IMR-90 (cell line): ENCODE measurements at regions not wholly inside any gene's neighbourhood (a gene's known extent, or its start where the extent isn't known, plus 50 kb on each side); places are given as distances from the start of the nearest gene placed in this dataset.

Experiments
- ATAC-seq: fragments of 200-7000 bp; cut with Tn5 transposase; 2 replicates; pipeline ENCODE4 v1.9.1; 2020; ENCODE audit warnings: low read depth, mild to moderate bottlenecking, moderate library complexity
- BruUV-seq: library from RNA; stranded (reverse); fragments of 400-500 nt; replicated peaks from 2 replicates; lab custom pipeline; 2021; lab: Mats Ljungman, UMichigan
- CTCF ChIA-PET: fragments of 300-600 bp; formaldehyde crosslinking; extraction: SDS; loops from one replicate; lab custom pipeline; 2021; ENCODE audit warnings: antibody characterized with exemption; lab: Yijun Ruan, JAX
- POLR2A ChIA-PET: fragments of 300-600 bp; sonication (Branson Sonifier 250); formaldehyde crosslinking; loops from one replicate; lab custom pipeline; 2022; ENCODE audit warnings: antibody characterized with exemption; ENCODE audit not compliant: unreplicated experiment; lab: Charles Lee
- DNase-seq: peaks from one replicate; pipeline ENCODE4 v3.0.0; 2013
- H2AFZ ChIP-seq: replicated peaks from 2 replicates; pipeline ENCODE3; 2013; ENCODE audit warnings: low read length, mild to moderate bottlenecking; ENCODE audit not compliant: poor library complexity
- H2AK5ac ChIP-seq: 2 replicates; pipeline ENCODE4 v1.6.1; 2013; ENCODE audit warnings: low read depth, low read length, inconsistent platforms
- H2AK9ac ChIP-seq: replicated peaks from 2 replicates; pipeline ENCODE3; 2013; ENCODE audit warnings: mild to moderate bottlenecking, low read depth, low read length, moderate library complexity; ENCODE audit not compliant: poor library complexity
- H2BK120ac ChIP-seq: 2 replicates; pipeline ENCODE4 v1.6.1; 2013; ENCODE audit warnings: low read depth, low read length, inconsistent platforms
- H2BK15ac ChIP-seq: 3 replicates; pipeline ENCODE4 v1.6.1; 2013; ENCODE audit warnings: low read depth, low read length, inconsistent platforms
- H2BK20ac ChIP-seq: 2 replicates; pipeline ENCODE4 v1.6.1; 2013; ENCODE audit warnings: low read depth, mild to moderate bottlenecking, inconsistent platforms, low read length, moderate library complexity
- H2BK5ac ChIP-seq: 2 replicates; pipeline ENCODE4 v1.6.1; 2013; ENCODE audit warnings: mild to moderate bottlenecking, low read depth, low read length, inconsistent platforms; ENCODE audit not compliant: poor library complexity, severe bottlenecking
- H3K14ac ChIP-seq: replicated peaks from 2 replicates; pipeline ENCODE4 v1.6.1; 2013; ENCODE audit warnings: low read depth, low read length, inconsistent platforms
- H3K18ac ChIP-seq: 2 replicates; pipeline ENCODE4 v1.6.1; 2013; ENCODE audit warnings: low read depth, low read length, control low read depth
- H3K23ac ChIP-seq: 2 replicates; pipeline ENCODE4 v1.6.1; 2013; ENCODE audit warnings: low read depth, low read length, inconsistent platforms
- H3K27ac ChIP-seq: 2 replicates; pipeline ENCODE4 v1.5.1; 2013; ENCODE audit warnings: mild to moderate bottlenecking, control low read depth, low read length; ENCODE audit not compliant: insufficient read depth
- H3K27me3 ChIP-seq: 2 replicates; pipeline ENCODE4 v1.6.1; 2013; ENCODE audit warnings: low read length; ENCODE audit not compliant: control insufficient read depth, insufficient read depth
- H3K36me3 ChIP-seq: 2 replicates; pipeline ENCODE4 v1.6.1; 2013; ENCODE audit warnings: low read length, mixed read lengths; ENCODE audit not compliant: control insufficient read depth, insufficient read depth
- H3K4ac ChIP-seq: 2 replicates; pipeline ENCODE4 v1.6.1; 2013; ENCODE audit warnings: low read depth, low read length, inconsistent platforms
- H3K4me1 ChIP-seq: 2 replicates; pipeline ENCODE4 v1.6.1; 2013; ENCODE audit warnings: low read length, mixed read lengths; ENCODE audit not compliant: control insufficient read depth, insufficient read depth
- H3K4me2 ChIP-seq: 2 replicates; pipeline ENCODE4 v1.6.1; 2013; ENCODE audit warnings: low read depth, mild to moderate bottlenecking, control low read depth, low read length, moderate library complexity
- H3K4me3 ChIP-seq: 2 replicates; pipeline ENCODE4 v1.5.1; 2013; ENCODE audit warnings: low read depth, mild to moderate bottlenecking, control low read depth, low read length, moderate library complexity; ENCODE audit not compliant: insufficient read depth
- H3K56ac ChIP-seq: 2 replicates; pipeline ENCODE4 v1.6.1; 2013; ENCODE audit warnings: low read length, inconsistent platforms; ENCODE audit not compliant: insufficient read depth; ENCODE audit errors: extremely low read depth
- H3K79me1 ChIP-seq, 2 experiments: 2 replicates each; pipeline ENCODE4 v1.6.1; 2013; ENCODE audit warnings: low read length in 2 of 2, inconsistent platforms in 1 of 2, low read depth in 1 of 2
- H3K9ac ChIP-seq: 2 replicates; pipeline ENCODE4 v1.6.1; 2013; ENCODE audit warnings: low read depth, low read length, control low read depth
- H3K9me1 ChIP-seq: 2 replicates; pipeline ENCODE4 v1.6.1; 2013; ENCODE audit warnings: low read length, inconsistent platforms; ENCODE audit not compliant: insufficient read depth
- H3K9me3 ChIP-seq: 2 replicates; pipeline ENCODE4 v1.6.1; 2013; ENCODE audit warnings: low read length; ENCODE audit not compliant: control insufficient read depth, insufficient read depth
- H4K20me1 ChIP-seq: 2 replicates; pipeline ENCODE4 v1.6.1; 2013; ENCODE audit warnings: low read length, inconsistent platforms; ENCODE audit not compliant: insufficient read depth
- H4K5ac ChIP-seq: 2 replicates; pipeline ENCODE4 v1.6.1; 2013; ENCODE audit warnings: mild to moderate bottlenecking, low read depth, low read length, control low read depth
- H4K8ac ChIP-seq, 2 experiments: 2 replicates each; pipeline ENCODE4 v1.6.1; 2013; ENCODE audit warnings: low read depth in 2 of 2, low read length in 2 of 2, control low read depth in 1 of 2, inconsistent platforms in 1 of 2
- H4K91ac ChIP-seq: 2 replicates; pipeline ENCODE4 v1.6.1; 2013; ENCODE audit warnings: low read depth, low read length, inconsistent platforms; ENCODE audit not compliant: insufficient read depth
- BHLHE40 ChIP-seq: fragments of 150-350 bp; IDR thresholded peaks from 2 replicates; pipeline ENCODE4 v1.6.1; 2016; ENCODE audit warnings: mild to moderate bottlenecking, low read depth, low read length
- CEBPB ChIP-seq: IDR thresholded peaks from 2 replicates; pipeline ENCODE4 v1.6.1; 2012; ENCODE audit warnings: low read depth, low read length, improper control_type of control experiment
- CHD1 ChIP-seq: IDR thresholded peaks from 2 replicates; pipeline ENCODE4 v1.6.1; 2012; ENCODE audit warnings: low read depth, low read length, improper control_type of control experiment
- FOS ChIP-seq: fragments of 150-350 bp; IDR thresholded peaks from 2 replicates; pipeline ENCODE4 v1.6.1; 2016; ENCODE audit warnings: low read depth, low read length
- MAFK ChIP-seq: IDR thresholded peaks from 2 replicates; pipeline ENCODE4 v1.6.1; 2012; ENCODE audit warnings: low read depth, low read length, improper control_type of control experiment
- MAZ ChIP-seq: IDR thresholded peaks from 2 replicates; pipeline ENCODE4 v1.6.1; 2012; ENCODE audit warnings: low read depth, mild to moderate bottlenecking, low read length, improper control_type of control experiment, moderate library complexity, borderline replicate concordance
- MXI1 ChIP-seq: IDR thresholded peaks from 2 replicates; pipeline ENCODE4 v1.6.1; 2012; ENCODE audit warnings: low read depth, mild to moderate bottlenecking, low read length, moderate library complexity, borderline replicate concordance
- NFE2L2 ChIP-seq: fragments of 150-350 bp; IDR thresholded peaks from 2 replicates; pipeline ENCODE4 v1.6.1; 2016; ENCODE audit warnings: low read depth, mild to moderate bottlenecking, low read length
- POLR2A ChIP-seq: IDR thresholded peaks from 2 replicates; pipeline ENCODE4 v1.6.1; 2012; ENCODE audit warnings: mild to moderate bottlenecking, low read depth, low read length
- RAD21 ChIP-seq: IDR thresholded peaks from 2 replicates; pipeline ENCODE4 v1.6.1; 2012; ENCODE audit warnings: low read length, improper control_type of control experiment
- RCOR1 ChIP-seq: IDR thresholded peaks from 2 replicates; pipeline ENCODE4 v1.6.1; 2012; ENCODE audit warnings: mild to moderate bottlenecking, low read length, improper control_type of control experiment; ENCODE audit not compliant: insufficient replicate concordance
- RFX5 ChIP-seq: IDR thresholded peaks from 2 replicates; pipeline ENCODE4 v1.8.0; 2012; ENCODE audit warnings: low read depth, mild to moderate bottlenecking, low read length, moderate library complexity
- SMC3 ChIP-seq: fragments of 150-350 bp; IDR thresholded peaks from 2 replicates; pipeline ENCODE4 v1.6.1; 2016; ENCODE audit warnings: low read depth, mild to moderate bottlenecking, antibody characterized with exemption, low read length, moderate library complexity
- dilution Hi-C: fragments of 300-500 bp; cut with HindIII; formaldehyde crosslinking; loops from one replicate; pipeline ENCODE4 v1.14.3; 2018; ENCODE audit warnings: low sequenced_read_pairs; ENCODE audit not compliant: unreplicated experiment
- in situ Hi-C: fragments of 300-500 bp; cut with MboI; formaldehyde crosslinking; loops from 3 replicates; pipeline ENCODE4 v1.14.3; 2019; ENCODE audit warnings: low sequenced_read_pairs, inconsistent platforms, mixed read lengths
- intact Hi-C: fragments of 100-400 bp; cut with micrococcal nuclease; formaldehyde crosslinking; loops from 2 replicates; pipeline ENCODE4 v1.10.0; 2022
- TF ChIP-seq, protein P1 (sequence below): conservative IDR thresholded peaks from 2 replicates; pipeline ENCODE4 v1.5.1; 2012; ENCODE audit warnings: mild to moderate bottlenecking, low read depth, low read length, improper control_type of control experiment
- TF ChIP-seq, protein P2 (sequence below): fragments of 150-350 bp; IDR thresholded peaks from 2 replicates; pipeline ENCODE4 v1.6.1; 2017; ENCODE audit warnings: mild to moderate bottlenecking, antibody characterized with exemption, low read length, low read depth
- TF ChIP-seq, protein P3 (sequence below): fragments of 150-350 bp; IDR thresholded peaks from 2 replicates; pipeline ENCODE4 v1.6.1; 2016; ENCODE audit warnings: low read depth, mild to moderate bottlenecking, low read length, moderate library complexity, borderline replicate concordance

DNA sequence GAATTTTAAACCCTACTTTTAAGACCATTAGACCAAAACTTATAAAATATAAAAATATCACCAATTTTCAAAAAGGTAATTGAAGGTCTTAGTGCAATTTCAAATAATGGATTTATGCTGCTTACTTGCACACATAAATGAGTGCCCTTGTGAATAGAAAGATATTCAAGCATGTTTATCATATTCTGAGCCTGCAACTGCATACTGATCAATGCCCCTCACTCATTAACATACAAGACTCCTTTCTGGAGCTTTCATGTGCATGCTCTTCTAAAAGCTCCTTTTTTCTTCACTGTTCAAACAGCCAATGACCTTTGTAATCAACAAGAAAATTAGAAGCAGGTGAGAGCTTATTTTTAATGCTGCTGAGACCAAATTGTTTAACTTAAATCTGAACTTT, 1139.3 kb downstream of the HACE1 start:
- dilution Hi-C loops, result no loop called here
- Histone ChIP-seq H2AK9ac (no peak overlapping the region), H3K56ac (no peak overlapping the region), H2BK15ac (no peak overlapping the region), H2AK5ac (no peak overlapping the region), H3K4me1 (no peaks in the 10 kb centered on the region), H3K4ac (no peak overlapping the region), H3K36me3 (no peaks in the 10 kb centered on the region), H4K20me1 (no peaks in the 10 kb centered on the region), H2BK5ac (no peak overlapping the region), H2BK120ac (no peak overlapping the region), H3K27me3 (no peaks in the 10 kb centered on the region), H3K9me3 (no peaks in the 10 kb centered on the region), H2AFZ (no peak overlapping the region), H3K9me1 (no peaks in the 10 kb centered on the region), H3K4me2 (no peak overlapping the region), H3K79me1 (no peaks in the 10 kb centered on the region), H4K8ac (no peak overlapping the region), H3K9ac (no peak overlapping the region), H3K14ac (no peak overlapping the region), H2BK20ac (no peak overlapping the region), H3K4me3 (no peak overlapping the region), H3K27ac (no peak overlapping the region), H4K5ac (no peak overlapping the region), H3K23ac (no peak overlapping the region), H3K18ac (no peak overlapping the region), H4K91ac (no peak overlapping the region)
- ChIA-PET POLR2A (no interaction called here), CTCF (no interaction called here)
- no TSS peak for BruUV-seq
- TF ChIP-seq, protein P1, sequence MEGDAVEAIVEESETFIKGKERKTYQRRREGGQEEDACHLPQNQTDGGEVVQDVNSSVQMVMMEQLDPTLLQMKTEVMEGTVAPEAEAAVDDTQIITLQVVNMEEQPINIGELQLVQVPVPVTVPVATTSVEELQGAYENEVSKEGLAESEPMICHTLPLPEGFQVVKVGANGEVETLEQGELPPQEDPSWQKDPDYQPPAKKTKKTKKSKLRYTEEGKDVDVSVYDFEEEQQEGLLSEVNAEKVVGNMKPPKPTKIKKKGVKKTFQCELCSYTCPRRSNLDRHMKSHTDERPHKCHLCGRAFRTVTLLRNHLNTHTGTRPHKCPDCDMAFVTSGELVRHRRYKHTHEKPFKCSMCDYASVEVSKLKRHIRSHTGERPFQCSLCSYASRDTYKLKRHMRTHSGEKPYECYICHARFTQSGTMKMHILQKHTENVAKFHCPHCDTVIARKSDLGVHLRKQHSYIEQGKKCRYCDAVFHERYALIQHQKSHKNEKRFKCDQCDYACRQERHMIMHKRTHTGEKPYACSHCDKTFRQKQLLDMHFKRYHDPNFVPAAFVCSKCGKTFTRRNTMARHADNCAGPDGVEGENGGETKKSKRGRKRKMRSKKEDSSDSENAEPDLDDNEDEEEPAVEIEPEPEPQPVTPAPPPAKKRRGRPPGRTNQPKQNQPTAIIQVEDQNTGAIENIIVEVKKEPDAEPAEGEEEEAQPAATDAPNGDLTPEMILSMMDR, result no peak
- no peak for TF ChIP-seq NFE2L2
- TF ChIP-seq FOS, result no peak
- TF ChIP-seq, protein P2, sequence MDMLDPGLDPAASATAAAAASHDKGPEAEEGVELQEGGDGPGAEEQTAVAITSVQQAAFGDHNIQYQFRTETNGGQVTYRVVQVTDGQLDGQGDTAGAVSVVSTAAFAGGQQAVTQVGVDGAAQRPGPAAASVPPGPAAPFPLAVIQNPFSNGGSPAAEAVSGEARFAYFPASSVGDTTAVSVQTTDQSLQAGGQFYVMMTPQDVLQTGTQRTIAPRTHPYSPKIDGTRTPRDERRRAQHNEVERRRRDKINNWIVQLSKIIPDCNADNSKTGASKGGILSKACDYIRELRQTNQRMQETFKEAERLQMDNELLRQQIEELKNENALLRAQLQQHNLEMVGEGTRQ, result no peak
- no peak for TF ChIP-seq MXI1
- TF ChIP-seq RFX5, result no peak
- no peak for TF ChIP-seq RCOR1
- TF ChIP-seq MAFK, result no peak
- TF ChIP-seq RAD21, result no peak
- no peak for TF ChIP-seq CEBPB
- TF ChIP-seq MAZ, result no peak
- TF ChIP-seq POLR2A, result no peak
- TF ChIP-seq CHD1, result no peak
- no peak for TF ChIP-seq BHLHE40
- TF ChIP-seq SMC3, result no peak
- TF ChIP-seq, protein P3, sequence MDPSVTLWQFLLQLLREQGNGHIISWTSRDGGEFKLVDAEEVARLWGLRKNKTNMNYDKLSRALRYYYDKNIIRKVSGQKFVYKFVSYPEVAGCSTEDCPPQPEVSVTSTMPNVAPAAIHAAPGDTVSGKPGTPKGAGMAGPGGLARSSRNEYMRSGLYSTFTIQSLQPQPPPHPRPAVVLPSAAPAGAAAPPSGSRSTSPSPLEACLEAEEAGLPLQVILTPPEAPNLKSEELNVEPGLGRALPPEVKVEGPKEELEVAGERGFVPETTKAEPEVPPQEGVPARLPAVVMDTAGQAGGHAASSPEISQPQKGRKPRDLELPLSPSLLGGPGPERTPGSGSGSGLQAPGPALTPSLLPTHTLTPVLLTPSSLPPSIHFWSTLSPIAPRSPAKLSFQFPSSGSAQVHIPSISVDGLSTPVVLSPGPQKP, result no peak
- intact Hi-C loops, result no loop called here
- in situ Hi-C loops, result no loop called here
- no peak for ATAC-seq
- DNase-seq, result no peak
